ENCODE measurements at regions not wholly inside any gene's neighbourhood (a gene's known extent, or its start where the extent isn't known, plus 50 kb on each side); places are given as distances from the start of the nearest gene placed in this dataset.

- TF ChIP-seq CTCF (IDR thresholded peaks at IDR 0.05): no peak
- no peak for TF ChIP-seq EZH2 (IDR thresholded peaks at IDR 0.05)
Measured at GRCh38 chr9:21558079-21558478, 76.0 kb upstream of the IFNE start.
